Pancreas (tissue), 10 donors: ENCODE measurements at regions not wholly inside any gene's neighbourhood (a gene's known extent, or its start where the extent isn't known, plus 50 kb on each side); places are given as distances from the start of the nearest gene placed in this dataset.

Experiments used
- ATAC-seq, 4 donors: fragments of 200-7000 bp; cut with Tn5 transposase; one replicate each; pipeline versions ENCODE4 v1.8.0 to v1.9.1; 2020; ENCODE audit warnings: mild to moderate bottlenecking in 4 of 4, moderate library complexity in 4 of 4
- DNase-seq, 6 donors: peaks; one replicate each; pipeline ENCODE4 v3.0.0-alpha.2; 2020
- FAIRE-seq: peaks from 2 replicates; lab custom pipeline; 2012; peaks lifted over from hg19 to GRCh38; lab: Jason Lieb, UNC
- H3K27ac ChIP-seq, 4 donors: fragments of 200-600 bp; sonication (generic); 1 replicate in 3 of 4; 2 replicates in 1 of 4; pipeline versions ENCODE4 v1.5.0 to v1.8.0; 2020
- H3K27me3 ChIP-seq, 4 donors: fragments of 200-600 bp; one replicate each; pipeline ENCODE4 v1.8.0; 2021
- H3K36me3 ChIP-seq, 3 donors: fragments of 200-600 bp; sonication (generic) in 1 of 3; one replicate each; pipeline versions ENCODE4 v1.5.0 to v1.8.0; 2020 to 2021
- H3K4me1 ChIP-seq, 3 donors: fragments of 200-600 bp; one replicate each; pipeline ENCODE4 v1.8.0; 2021
- H3K4me3 ChIP-seq, 4 donors: fragments of 200-600 bp; sonication (generic) in 2 of 4; one replicate each; pipeline versions ENCODE4 v1.5.0 to v1.8.0; 2020 to 2021
- H3K9me3 ChIP-seq, 4 donors: fragments of 200-600 bp; one replicate each; pipeline ENCODE4 v1.8.0; 2021
- WGBS, 2 donors: extraction: QIAGEN DNeasy Blood & Tissue Kit; methylation state at CpG; one replicate each; pipeline ENCODE4 v1.1.7; 2013; 5-methylcytosine and 5-hydroxymethylcytosine counted together
- intact Hi-C, 3 donors: fragments of 100-400 bp; cut with DNase I; formaldehyde crosslinking; loops; one replicate each; pipeline versions ENCODE4 v1.11.1 to v1.14.2; 2022
- TF ChIP-seq, protein P1 (sequence below), 4 donors: fragments of 200-600 bp; sonication (generic) in 3 of 4; IDR thresholded peaks; one replicate each; pipeline versions ENCODE4 v1.5.0 to v1.8.0; 2021; ENCODE audit warnings: antibody characterized with exemption in 4 of 4
- donor health status: healthy with polysubstance abuse.
- donor health status: DM: no; HTN: no; CAD: no; lungs with moderate emphysema.
- donor health status: DM: no; HTN: no; CAD: no.
- donor health status: control.
- donor health status: control.
- donor health status: Bipolar disorder and iron deficiency.
- donor health status: DM: yes; HTN: yes; CAD: no.
- donor health status: DM: no; HTN: no; CAD: no.
- donor health status: DM: no; HTN: no; CAD: no.
- donor health status: DM: yes; HTN: yes; CAD: no.

- Histone ChIP-seq H3K27me3 (no peaks in the 10 kb centered on the region), H3K27ac (no peak overlapping the region), H3K36me3 (no peaks in the 10 kb centered on the region), H3K4me3 (no peak overlapping the region), H3K9me3 (no peaks in the 10 kb centered on the region), H3K4me1 (no peaks in the 10 kb centered on the region)
- TF ChIP-seq, protein P1, sequence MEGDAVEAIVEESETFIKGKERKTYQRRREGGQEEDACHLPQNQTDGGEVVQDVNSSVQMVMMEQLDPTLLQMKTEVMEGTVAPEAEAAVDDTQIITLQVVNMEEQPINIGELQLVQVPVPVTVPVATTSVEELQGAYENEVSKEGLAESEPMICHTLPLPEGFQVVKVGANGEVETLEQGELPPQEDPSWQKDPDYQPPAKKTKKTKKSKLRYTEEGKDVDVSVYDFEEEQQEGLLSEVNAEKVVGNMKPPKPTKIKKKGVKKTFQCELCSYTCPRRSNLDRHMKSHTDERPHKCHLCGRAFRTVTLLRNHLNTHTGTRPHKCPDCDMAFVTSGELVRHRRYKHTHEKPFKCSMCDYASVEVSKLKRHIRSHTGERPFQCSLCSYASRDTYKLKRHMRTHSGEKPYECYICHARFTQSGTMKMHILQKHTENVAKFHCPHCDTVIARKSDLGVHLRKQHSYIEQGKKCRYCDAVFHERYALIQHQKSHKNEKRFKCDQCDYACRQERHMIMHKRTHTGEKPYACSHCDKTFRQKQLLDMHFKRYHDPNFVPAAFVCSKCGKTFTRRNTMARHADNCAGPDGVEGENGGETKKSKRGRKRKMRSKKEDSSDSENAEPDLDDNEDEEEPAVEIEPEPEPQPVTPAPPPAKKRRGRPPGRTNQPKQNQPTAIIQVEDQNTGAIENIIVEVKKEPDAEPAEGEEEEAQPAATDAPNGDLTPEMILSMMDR (IDR thresholded peaks at IDR 0.05) = no peak
- WGBS, 2 donors = 88 to 93% methylated on average over 17 of the region's 17 CpGs
- no peak for ATAC-seq
- intact Hi-C loops = no loop called here
- FAIRE-seq = no peak
- DNase-seq = no peak
Observed at GRCh38 chr11:70566768-70567530, 168.6 kb downstream of the CTTN start.

GRCh38 chr11:70567680-70568034, 169.3 kb downstream of the CTTN start:
- ATAC-seq (no peak), FAIRE-seq (no peak), DNase-seq (peak in 1 of 6 donors; percentile 18)
- Histone ChIP-seq H3K36me3 (no peaks in the 10 kb centered on the region), H3K27ac (no peak overlapping the region), H3K27me3 (no peaks in the 10 kb centered on the region), H3K9me3 (no peaks in the 10 kb centered on the region), H3K4me3 (peak overlapping the region in 1 of 4 donors; percentile 17), H3K4me1 (no peaks in the 10 kb centered on the region)
- intact Hi-C loops = no loop called here
- 82 to 88% methylated on average over 8 of the region's 8 CpGs for WGBS, 2 donors
- TF ChIP-seq, protein P1 (IDR thresholded peaks at IDR 0.05) = no peak

GRCh38 chr11:70568035-70568813, 169.9 kb downstream of the CTTN start:
- no peaks in the 10 kb centered on the region for H3K9me3 ChIP-seq
- H3K4me1 ChIP-seq = no peaks in the 10 kb centered on the region
- no peaks in the 10 kb centered on the region for H3K36me3 ChIP-seq
- peak in 3 of 4 donors; percentile 29 to 57 (median 57) for ATAC-seq
- H3K27ac ChIP-seq = no peak overlapping the region
- H3K27me3 ChIP-seq = no peaks in the 10 kb centered on the region
- intact Hi-C loops = no loop called here
- no peak for DNase-seq
- TF ChIP-seq, protein P1 (IDR thresholded peaks at IDR 0.05) = no peak
- 70 to 72% methylated on average over 26 of the region's 26 CpGs for WGBS, 2 donors
- no peak for FAIRE-seq
- peak overlapping the region in 1 of 4 donors; percentile 17 for H3K4me3 ChIP-seq

GRCh38 chr11:70568814-70569617, 170.7 kb downstream of the CTTN start:
- ATAC-seq = no peak
- FAIRE-seq = no peak
- H3K4me3 ChIP-seq = no peak overlapping the region
- no peak overlapping the region for H3K27ac ChIP-seq
- H3K27me3 ChIP-seq = no peaks in the 10 kb centered on the region
- no peaks in the 10 kb centered on the region for H3K36me3 ChIP-seq
- DNase-seq = no peak
- intact Hi-C loops = no loop called here
- 92 to 93% methylated on average over 28 to 30 of the region's 30 CpGs for WGBS, 2 donors
- no peaks in the 10 kb centered on the region for H3K9me3 ChIP-seq
- H3K4me1 ChIP-seq = no peaks in the 10 kb centered on the region
- TF ChIP-seq, protein P1 (IDR thresholded peaks at IDR 0.05) = no peak
